OCI-LY7 (cell line): ENCODE measurements at regions not wholly inside any gene's neighbourhood (a gene's known extent, or its start where the extent isn't known, plus 50 kb on each side); places are given as distances from the start of the nearest gene placed in this dataset.

ENCODE experiments used
- EZH2phosphoT487 ChIP-seq: fragments of 200-600 bp; sonication (generic); IDR thresholded peaks from 2 replicates; pipeline ENCODE4 v1.6.1; 2018; ENCODE audit warnings: low read depth, borderline replicate concordance, mild to moderate bottlenecking, mixed run types, antibody characterized with exemption, low read length, moderate library complexity, mixed read lengths
- TF ChIP-seq, protein P1 (sequence below): fragments of 200-600 bp; sonication (generic); conservative IDR thresholded peaks from 2 replicates; pipeline ENCODE4 v1.5.1; 2014; ENCODE audit warnings: mild to moderate bottlenecking, antibody characterized with exemption, low read length, moderate library complexity, mixed read lengths

DNA sequence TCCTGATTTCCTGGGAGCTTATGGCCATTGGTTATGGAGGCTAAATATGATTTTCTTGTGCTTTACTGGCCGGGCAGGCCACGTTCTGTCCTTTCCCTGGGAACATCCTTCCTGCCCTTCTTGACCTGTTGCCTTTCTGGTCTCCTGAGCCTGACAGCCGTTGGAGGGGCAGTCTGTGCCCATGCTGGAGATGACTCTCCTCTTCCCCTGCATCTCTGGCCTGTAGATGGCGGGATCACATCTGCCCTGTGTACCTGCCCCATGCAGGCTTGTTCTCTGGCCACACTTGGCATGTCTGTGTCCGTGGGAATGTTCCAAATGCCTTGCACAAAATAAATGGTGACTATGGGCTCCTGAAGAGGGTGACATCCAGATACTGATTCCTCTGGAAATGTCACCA is 253.1 kb upstream of the IRX4 start:
- TF ChIP-seq, protein P1, sequence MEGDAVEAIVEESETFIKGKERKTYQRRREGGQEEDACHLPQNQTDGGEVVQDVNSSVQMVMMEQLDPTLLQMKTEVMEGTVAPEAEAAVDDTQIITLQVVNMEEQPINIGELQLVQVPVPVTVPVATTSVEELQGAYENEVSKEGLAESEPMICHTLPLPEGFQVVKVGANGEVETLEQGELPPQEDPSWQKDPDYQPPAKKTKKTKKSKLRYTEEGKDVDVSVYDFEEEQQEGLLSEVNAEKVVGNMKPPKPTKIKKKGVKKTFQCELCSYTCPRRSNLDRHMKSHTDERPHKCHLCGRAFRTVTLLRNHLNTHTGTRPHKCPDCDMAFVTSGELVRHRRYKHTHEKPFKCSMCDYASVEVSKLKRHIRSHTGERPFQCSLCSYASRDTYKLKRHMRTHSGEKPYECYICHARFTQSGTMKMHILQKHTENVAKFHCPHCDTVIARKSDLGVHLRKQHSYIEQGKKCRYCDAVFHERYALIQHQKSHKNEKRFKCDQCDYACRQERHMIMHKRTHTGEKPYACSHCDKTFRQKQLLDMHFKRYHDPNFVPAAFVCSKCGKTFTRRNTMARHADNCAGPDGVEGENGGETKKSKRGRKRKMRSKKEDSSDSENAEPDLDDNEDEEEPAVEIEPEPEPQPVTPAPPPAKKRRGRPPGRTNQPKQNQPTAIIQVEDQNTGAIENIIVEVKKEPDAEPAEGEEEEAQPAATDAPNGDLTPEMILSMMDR: no peak
- no peak for TF ChIP-seq EZH2phosphoT487
